ENCODE measurements at regions not wholly inside any gene's neighbourhood (a gene's known extent, or its start where the extent isn't known, plus 50 kb on each side); places are given as distances from the start of the nearest gene placed in this dataset.

GRCh38 chr11:70868341-70868885 is 384.0 kb downstream of the SHANK2 start:
- peaks cover 0 to 4% (median 0%) of the 10 kb centered on the region in 5 donors for H3K4me1 ChIP-seq (ENCODE audit: control insufficient read depth in 5 of 5, insufficient read depth in 5 of 5, low read length in 5 of 5)
- no peaks in the 10 kb centered on the region for H3K27me3 ChIP-seq (ENCODE audit: control insufficient read depth in 3 of 3, insufficient read depth in 3 of 3, low read length in 2 of 3)
- ATAC-seq (ENCODE audit: insufficient read depth, low FRiP score): no peak
- 87% methylated on average over 8 of the region's 8 CpGs for WGBS, 2 donors
- no peaks in the 10 kb centered on the region for H3K9me3 ChIP-seq (ENCODE audit: control insufficient read depth in 4 of 4, insufficient read depth in 3 of 4, low read length in 3 of 4)
- H3K9ac ChIP-seq (ENCODE audit: insufficient read depth in 1 of 2, low read length in 2 of 2): no peak overlapping the region
- no peak for DNase-seq
- H3K36me3 ChIP-seq (ENCODE audit: control insufficient read depth in 4 of 4, insufficient read depth in 4 of 4, low read length in 4 of 4): no peaks in the 10 kb centered on the region
- no peak for TF ChIP-seq CTCF (IDR thresholded peaks at IDR 0.05; ENCODE audit: control extremely low read depth, extremely low read depth)
- no peak overlapping the region for H3K27ac ChIP-seq (ENCODE audit: low read depth in 1 of 2, low read length in 1 of 2)
- no peak overlapping the region for H3K4me3 ChIP-seq

GRCh38 chr11:70869054-70869453 is 383.3 kb downstream of the SHANK2 start:
- Histone ChIP-seq H3K4me1 (ENCODE audit: control insufficient read depth in 5 of 5, insufficient read depth in 5 of 5, low read length in 5 of 5) (peaks cover 0 to 5% (median 0%) of the 10 kb centered on the region in 5 donors), H3K9me3 (ENCODE audit: control insufficient read depth in 4 of 4, insufficient read depth in 3 of 4, low read length in 3 of 4) (no peaks in the 10 kb centered on the region), H3K27me3 (ENCODE audit: control insufficient read depth in 3 of 3, insufficient read depth in 3 of 3, low read length in 2 of 3) (no peaks in the 10 kb centered on the region), H3K36me3 (ENCODE audit: control insufficient read depth in 4 of 4, insufficient read depth in 4 of 4, low read length in 4 of 4) (no peaks in the 10 kb centered on the region), H3K27ac (ENCODE audit: low read depth in 1 of 2, low read length in 1 of 2) (no peak overlapping the region), H3K9ac (ENCODE audit: insufficient read depth in 1 of 2, low read length in 2 of 2) (no peak overlapping the region), H3K4me3 (no peak overlapping the region)
- WGBS, 2 donors: 89 to 93% methylated on average over 10 of the region's 10 CpGs
- DNase-seq: no peak
- no peak for ATAC-seq (ENCODE audit: insufficient read depth, low FRiP score)
- TF ChIP-seq CTCF (IDR thresholded peaks at IDR 0.05; ENCODE audit: control extremely low read depth, extremely low read depth): no peak

- Histone ChIP-seq H3K9ac (ENCODE audit: insufficient read depth in 1 of 2, low read length in 2 of 2) (no peak overlapping the region), H3K9me3 (ENCODE audit: control insufficient read depth in 4 of 4, insufficient read depth in 3 of 4, low read length in 3 of 4) (no peaks in the 10 kb centered on the region), H3K27me3 (ENCODE audit: control insufficient read depth in 3 of 3, insufficient read depth in 3 of 3, low read length in 2 of 3) (no peaks in the 10 kb centered on the region), H3K27ac (ENCODE audit: low read depth in 1 of 2, low read length in 1 of 2) (no peak overlapping the region), H3K4me3 (no peak overlapping the region), H3K4me1 (ENCODE audit: control insufficient read depth in 5 of 5, insufficient read depth in 5 of 5, low read length in 5 of 5) (peaks cover 0 to 5% (median 0%) of the 10 kb centered on the region in 5 donors), H3K36me3 (ENCODE audit: control insufficient read depth in 4 of 4, insufficient read depth in 4 of 4, low read length in 4 of 4) (no peaks in the 10 kb centered on the region)
- DNase-seq (peak in 2 of 3 donors; percentile 19 to 21), ATAC-seq (ENCODE audit: insufficient read depth, low FRiP score) (no peak)
- 72 to 78% methylated on average over 12 of the region's 12 CpGs for WGBS, 2 donors
- no peak for TF ChIP-seq CTCF (IDR thresholded peaks at IDR 0.05; ENCODE audit: control extremely low read depth, extremely low read depth)
Measured at GRCh38 chr11:70871881-70872280, 380.5 kb downstream of the SHANK2 start.

GRCh38 chr11:70872299-70872698 is 380.1 kb downstream of the SHANK2 start:
- DNase-seq: no peak
- Histone ChIP-seq H3K4me3 (no peak overlapping the region), H3K9me3 (ENCODE audit: control insufficient read depth in 4 of 4, insufficient read depth in 3 of 4, low read length in 3 of 4) (no peaks in the 10 kb centered on the region), H3K4me1 (ENCODE audit: control insufficient read depth in 5 of 5, insufficient read depth in 5 of 5, low read length in 5 of 5) (peaks cover 0 to 5% (median under 1%) of the 10 kb centered on the region in 5 donors), H3K9ac (ENCODE audit: insufficient read depth in 1 of 2, low read length in 2 of 2) (no peak overlapping the region), H3K27me3 (ENCODE audit: control insufficient read depth in 3 of 3, insufficient read depth in 3 of 3, low read length in 2 of 3) (no peaks in the 10 kb centered on the region), H3K27ac (ENCODE audit: low read depth in 1 of 2, low read length in 1 of 2) (no peak overlapping the region), H3K36me3 (ENCODE audit: control insufficient read depth in 4 of 4, insufficient read depth in 4 of 4, low read length in 4 of 4) (no peaks in the 10 kb centered on the region)
- no peak for TF ChIP-seq CTCF (IDR thresholded peaks at IDR 0.05; ENCODE audit: control extremely low read depth, extremely low read depth)
- ATAC-seq (ENCODE audit: insufficient read depth, low FRiP score): no peak
- 86 to 88% methylated on average over 11 of the region's 11 CpGs for WGBS, 2 donors

Measured in lung (tissue), 11 donors.